LNCAP (cell line): ENCODE measurements at regions not wholly inside any gene's neighbourhood (a gene's known extent, or its start where the extent isn't known, plus 50 kb on each side); places are given as distances from the start of the nearest gene placed in this dataset.

ENCODE experiments used
- CTCF ChIP-seq: fragments of 450-650 bp; IDR thresholded peaks from 2 replicates; pipeline ENCODE4 v1.5.1; 2017; ENCODE audit warnings: mild to moderate bottlenecking

- peak; percentile 21; the same call in 1 of the 2 replicates for TF ChIP-seq CTCF
Observed at GRCh38 chr14:38693423-38693822, 409.6 kb downstream of the SEC23A start.

- no peak for TF ChIP-seq CTCF
Observed at GRCh38 chr14:38669027-38669426, 413.1 kb upstream of the CLEC14A start.

GRCh38 chr14:38663382-38663781, 407.5 kb upstream of the CLEC14A start:
- TF ChIP-seq CTCF, result no peak

- no peak for TF ChIP-seq CTCF
Observed at GRCh38 chr14:38662781-38663180, 406.9 kb upstream of the CLEC14A start.

- no peak for TF ChIP-seq CTCF
Observed at GRCh38 chr14:38646391-38646790, 390.5 kb upstream of the CLEC14A start.

- no peak for TF ChIP-seq CTCF
Observed at GRCh38 chr14:38629412-38629811, 373.5 kb upstream of the CLEC14A start.

- no peak for TF ChIP-seq CTCF
Observed at GRCh38 chr14:38627163-38627562, 371.3 kb upstream of the CLEC14A start.

GRCh38 chr14:38623661-38624060, 367.8 kb upstream of the CLEC14A start:
- TF ChIP-seq CTCF, result no peak
